ENCODE measurements at regions not wholly inside any gene's neighbourhood (a gene's known extent, or its start where the extent isn't known, plus 50 kb on each side); places are given as distances from the start of the nearest gene placed in this dataset.
A peak's percentile ranks its signal among the peaks of the same experiment; 100 is the strongest.

- DNase-seq, result no peak
Observed at GRCh38 chr2:70036290-70036689, 51.0 kb upstream of the PCBP1 start.

- DNase-seq, result no peak
Observed at GRCh38 chr2:70035344-70035844, 51.9 kb upstream of the PCBP1 start.

GRCh38 chr2:70030724-70031420 is 56.4 kb upstream of the PCBP1 start:
- no peak for DNase-seq

- peak; percentile 57 for DNase-seq
Observed at GRCh38 chr2:70029814-70030409, 57.4 kb upstream of the PCBP1 start.

DNA sequence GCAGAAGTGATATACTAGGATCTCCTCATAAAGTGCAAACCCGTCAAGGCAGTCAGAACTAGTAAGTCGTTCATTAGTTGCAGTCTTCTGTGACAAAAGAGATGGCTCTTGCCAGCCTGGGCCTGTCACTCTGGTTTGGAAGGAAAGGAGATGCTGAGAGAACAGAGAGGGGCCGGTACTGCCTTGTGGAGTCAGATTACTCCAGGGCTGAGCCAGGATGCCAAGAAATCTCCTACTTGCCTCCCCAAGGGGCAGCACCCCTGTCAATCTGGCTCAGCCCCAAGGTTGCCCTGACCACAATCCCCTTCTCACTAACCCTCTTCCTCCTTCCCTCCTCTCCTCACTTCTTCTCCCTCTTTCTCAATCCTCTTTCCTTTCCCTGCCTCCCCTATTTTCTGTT is 62.9 kb upstream of the ASPRV1 start:
- no peak for DNase-seq

- DNase-seq, result no peak
Observed at GRCh38 chr2:70019096-70019495, 57.7 kb upstream of the ASPRV1 start.

- DNase-seq, result no peak
Observed at GRCh38 chr2:70017962-70018361, 56.5 kb upstream of the ASPRV1 start.

DNA sequence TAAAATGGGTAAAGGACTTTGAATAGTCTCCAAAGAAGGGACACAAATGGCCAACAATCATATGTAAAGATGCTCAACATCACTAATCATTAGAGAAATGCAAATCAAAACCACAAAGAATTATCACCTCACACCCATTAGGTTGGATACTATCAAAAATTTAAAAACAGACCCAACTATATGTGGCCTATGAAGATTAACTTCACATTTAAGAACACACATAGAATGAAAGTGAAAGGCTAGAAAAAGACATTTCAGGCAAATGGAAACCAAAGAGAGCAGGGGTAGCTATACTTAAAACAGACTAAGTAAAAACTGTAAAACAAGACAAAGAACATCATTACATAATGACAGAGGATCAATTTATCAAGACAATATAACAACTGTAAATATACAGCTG is 53.5 kb upstream of the ASPRV1 start:
- DNase-seq, result no peak

DNA sequence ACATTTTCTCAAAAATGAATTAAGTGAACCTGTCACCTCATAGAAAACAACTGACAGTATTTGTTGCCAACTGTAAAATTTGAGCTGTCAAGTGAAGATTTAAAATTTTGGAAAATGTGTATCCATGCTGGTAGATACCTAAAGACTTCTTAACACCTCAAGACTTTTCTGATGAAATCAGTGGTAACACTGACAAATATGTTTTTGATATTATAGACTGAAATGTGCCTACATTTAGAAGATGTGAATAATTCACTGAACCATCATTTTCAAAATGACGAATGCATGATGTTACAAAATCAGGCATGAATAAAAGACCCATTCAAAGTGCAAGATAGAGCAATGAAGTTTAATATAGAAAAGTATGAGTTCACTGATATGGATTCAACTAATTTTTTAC is 51.5 kb upstream of the ASPRV1 start:
- DNase-seq, result no peak

- no peak for DNase-seq
Observed at GRCh38 chr2:70011786-70012185, 50.4 kb upstream of the ASPRV1 start.

DNA sequence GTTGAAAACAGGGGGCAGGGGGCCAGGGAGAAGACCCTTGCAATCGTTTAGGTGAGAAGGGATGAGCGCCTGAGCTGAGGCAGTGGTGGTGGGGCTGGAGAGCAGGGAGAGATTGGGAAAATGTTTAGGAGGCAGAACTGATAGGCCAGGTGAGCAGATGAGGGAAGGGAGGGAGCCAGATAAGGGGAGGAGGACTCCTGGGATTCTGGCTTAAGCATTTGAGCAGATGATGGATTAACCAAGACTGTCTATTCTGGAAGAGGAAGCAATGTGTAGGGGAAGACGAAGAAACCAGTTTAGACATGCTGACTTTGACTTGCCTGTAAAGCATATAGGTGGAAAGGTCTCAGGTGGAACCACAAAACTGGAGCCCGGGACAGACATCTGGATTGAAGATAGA is 49.9 kb upstream of the ASPRV1 start:
- no peak for DNase-seq
